K562 (cell line): ENCODE measurements at regions not wholly inside any gene's neighbourhood (a gene's known extent, or its start where the extent isn't known, plus 50 kb on each side); places are given as distances from the start of the nearest gene placed in this dataset.

ENCODE experiments used
- ATAC-seq: fragments of 200-7000 bp; cut with Tn5 transposase; 3 replicates; pipeline ENCODE4 v1.9.1; 2020; ENCODE audit warnings: moderate library complexity
- BruUV-seq: library from RNA; stranded (reverse); fragments of 400-500 nt; replicated peaks from 2 replicates; lab custom pipeline; 2021; lab: Mats Ljungman, UMichigan
- CTCF ChIA-PET: fragments of 300-600 bp; formaldehyde crosslinking; extraction: SDS; loops from one replicate; lab custom pipeline; 2021; ENCODE audit warnings: low intra/inter-chr PET ratio; lab: Yijun Ruan, JAX
- POLR2A ChIA-PET: fragments of 300-600, 350-650 bp; sonication (Branson Sonifier 250); formaldehyde crosslinking; extraction: SDS; loops from one replicate; lab custom pipeline; 2021; ENCODE audit warnings: antibody characterized with exemption, inconsistent platforms; lab: Yijun Ruan, JAX
- DNase-seq, 4 experiments: peaks; one replicate each; pipeline versions ENCODE4 v3.0.0 to v3.0.0-alpha.2; 2011 to 2018; ENCODE audit warnings: low spot score in 3 of 4, mixed read lengths in 3 of 4; ENCODE audit errors: extremely low read depth in 1 of 4
- FAIRE-seq: peaks from 2 replicates; lab custom pipeline; 2011; peaks lifted over from hg19 to GRCh38; lab: Jason Lieb, UNC
- H2AFZ ChIP-seq: 2 replicates; pipeline ENCODE4 v1.6.0; 2011; ENCODE audit warnings: low read depth, low read length, control low read depth, inconsistent platforms
- H3K27ac ChIP-seq: fragments of 200-600 bp; 3 replicates; pipeline ENCODE4 v1.8.0; 2011; ENCODE audit warnings: low read depth, mild to moderate bottlenecking, control low read depth, inconsistent platforms, low read length, moderate library complexity, mixed read lengths; ENCODE audit errors: extremely low read depth
- H3K27me3 ChIP-seq, 2 experiments: fragments of 300-600 bp in 1 of 2; 2 replicates in 1 of 2; 3 replicates in 1 of 2; pipeline versions ENCODE4 v1.6.0 to v1.8.0; 2011; ENCODE audit warnings: inconsistent platforms in 2 of 2, low read length in 2 of 2, mild to moderate bottlenecking in 1 of 2, mixed read lengths in 1 of 2, moderate library complexity in 1 of 2; ENCODE audit not compliant: control insufficient read depth in 2 of 2, insufficient read depth in 2 of 2
- H3K36me3 ChIP-seq: fragments of 300-600 bp; 3 replicates; pipeline ENCODE4 v1.8.0; 2011; ENCODE audit warnings: mild to moderate bottlenecking, low read length, inconsistent platforms; ENCODE audit not compliant: control insufficient read depth, insufficient read depth
- H3K4me1 ChIP-seq, 2 experiments: fragments of 200-600 bp in 1 of 2; replicated peaks in 1 of 2; 2 replicates in 1 of 2; 3 replicates in 1 of 2; pipeline versions ENCODE4 v1.5.1 to v1.8.0; 2011; ENCODE audit warnings: inconsistent platforms in 2 of 2, low read length in 2 of 2, mild to moderate bottlenecking in 1 of 2, mixed read lengths in 1 of 2, moderate library complexity in 1 of 2; ENCODE audit not compliant: control insufficient read depth in 2 of 2, insufficient read depth in 2 of 2
- H3K4me2 ChIP-seq: 2 replicates; pipeline ENCODE4 v1.6.1; 2011; ENCODE audit warnings: low read length, control low read depth, inconsistent platforms, mixed read lengths; ENCODE audit not compliant: insufficient read depth
- H3K4me3 ChIP-seq: fragments of 200-600 bp; sonication (generic), shearing (Covaris generic); 2 replicates; pipeline ENCODE4 v1.5.1; 2016; ENCODE audit warnings: control low read depth, inconsistent platforms
- H3K79me2 ChIP-seq: fragments of 200-600 bp; 3 replicates; pipeline ENCODE4 v1.8.0; 2011; ENCODE audit warnings: low read length, inconsistent platforms; ENCODE audit not compliant: control insufficient read depth, insufficient read depth
- H3K9ac ChIP-seq, 2 experiments: 2 replicates each; pipeline versions ENCODE4 v1.6.0 to v1.6.1; 2011; ENCODE audit warnings: low read depth in 2 of 2, low read length in 2 of 2, control low read depth in 1 of 2, inconsistent platforms in 1 of 2, mild to moderate bottlenecking in 1 of 2, mixed read lengths in 1 of 2; ENCODE audit not compliant: insufficient read depth in 1 of 2
- H3K9me1 ChIP-seq: one replicate; pipeline ENCODE4 v1.6.0; 2011; ENCODE audit warnings: inconsistent platforms, mild to moderate bottlenecking, low read length, moderate library complexity; ENCODE audit not compliant: control insufficient read depth, insufficient read depth
- H3K9me3 ChIP-seq: replicated peaks from 2 replicates; pipeline ENCODE4 v1.5.1; 2011; ENCODE audit warnings: low read depth, low read length, inconsistent platforms; ENCODE audit not compliant: control insufficient read depth, insufficient read depth
- H4K20me1 ChIP-seq: replicated peaks from 2 replicates; pipeline ENCODE4 v1.6.1; 2011; ENCODE audit warnings: low read length, inconsistent platforms, mixed read lengths; ENCODE audit not compliant: control insufficient read depth, insufficient read depth
- BRF1 ChIP-seq: IDR thresholded peaks from 3 replicates; pipeline ENCODE4 v1.6.1; 2011; ENCODE audit warnings: borderline replicate concordance, mild to moderate bottlenecking; ENCODE audit not compliant: insufficient read length; ENCODE audit errors: extremely low read depth
- FOXA3 ChIP-seq, 2 experiments: fragments of 450-650 bp in 1 of 2; sonication (generic) in 1 of 2; formaldehyde crosslinking; IDR thresholded peaks in 1 of 2; conservative IDR thresholded peaks in 1 of 2; 2 replicates each; pipeline versions ENCODE4 v1.4.0 to v1.8.0; 2020 to 2022; ENCODE audit warnings: mild to moderate bottlenecking in 2 of 2, missing genetic modification reagents in 1 of 2
- MAFK ChIP-seq: IDR thresholded peaks from 2 replicates; pipeline ENCODE4 v1.6.1; 2011; ENCODE audit warnings: low read length, improper control_type of control experiment
- THRA ChIP-seq: fragments of 450-650 bp; IDR thresholded peaks from 2 replicates; pipeline ENCODE4 v1.6.1; 2017; ENCODE audit warnings: mild to moderate bottlenecking, moderate library complexity
- ZNF444 ChIP-seq: fragments of 250-450 bp; sonication (Bioruptor Pico); IDR thresholded peaks from 2 replicates; pipeline ENCODE4 v1.4.0; 2020; ENCODE audit warnings: mild to moderate bottlenecking, moderate library complexity
- ZNF695 ChIP-seq: fragments of 450-650 bp; formaldehyde crosslinking; IDR thresholded peaks from 2 replicates; pipeline ENCODE4 v1.4.0; 2020; ENCODE audit warnings: mild to moderate bottlenecking, moderate library complexity
- WGBS: fragments of 100-300 bp; shearing (Covaris generic); methylation state at CpG from one replicate; pipeline ENCODE4 v1.1.6; 2016; ENCODE audit warnings: low coverage, mixed read lengths; ENCODE audit not compliant: insufficient coverage; ENCODE audit errors: missing lambda C conversion rate; 5-methylcytosine and 5-hydroxymethylcytosine counted together
- in situ Hi-C: fragments of 300-500 bp; cut with MboI; formaldehyde crosslinking; loops from 4 replicates; pipeline ENCODE4 v1.15.0; 2018; ENCODE audit warnings: inconsistent platforms, mixed read lengths
- intact Hi-C: fragments of 100-400 bp; cut with micrococcal nuclease; formaldehyde crosslinking; loops from 2 replicates; pipeline ENCODE4 v1.14.2; 2022
- TF ChIP-seq, protein P1 (sequence below): fragments of 450-650 bp; IDR thresholded peaks from 2 replicates; pipeline ENCODE4 v1.6.1; 2016; ENCODE audit warnings: borderline replicate concordance

DNA sequence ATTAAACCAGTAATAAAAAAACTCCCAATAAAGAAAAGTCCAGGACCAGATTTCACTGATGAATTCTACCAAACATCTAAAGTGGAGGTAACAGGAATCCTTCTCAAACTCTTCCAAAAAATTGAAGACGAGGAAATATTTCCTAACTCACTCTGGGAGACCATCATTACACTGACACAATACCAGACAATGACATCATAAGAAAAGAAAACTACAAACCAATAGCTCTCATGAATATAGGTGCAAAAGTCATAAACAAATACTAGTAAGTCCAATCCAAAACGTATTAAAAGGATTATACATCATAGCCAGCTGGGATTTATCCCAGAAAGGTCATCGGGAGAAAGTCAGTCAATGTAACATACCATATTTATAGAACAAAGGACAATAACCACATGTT lies 94.0 kb upstream of the RAB18 start:
- no peak for TF ChIP-seq BRF1
- TF ChIP-seq ZNF695 (CRISPR knock-in tag): no peak
- no peak for TF ChIP-seq FOXA3 (CRISPR knock-in tag; conservative IDR thresholded peaks at IDR 0.05 in 1 of 2, IDR thresholded peaks at IDR 0.05 in 1 of 2)
- no peak for TF ChIP-seq ZNF444
- TF ChIP-seq MAFK: no peak
- TF ChIP-seq THRA: no peak
- TF ChIP-seq, protein P1, sequence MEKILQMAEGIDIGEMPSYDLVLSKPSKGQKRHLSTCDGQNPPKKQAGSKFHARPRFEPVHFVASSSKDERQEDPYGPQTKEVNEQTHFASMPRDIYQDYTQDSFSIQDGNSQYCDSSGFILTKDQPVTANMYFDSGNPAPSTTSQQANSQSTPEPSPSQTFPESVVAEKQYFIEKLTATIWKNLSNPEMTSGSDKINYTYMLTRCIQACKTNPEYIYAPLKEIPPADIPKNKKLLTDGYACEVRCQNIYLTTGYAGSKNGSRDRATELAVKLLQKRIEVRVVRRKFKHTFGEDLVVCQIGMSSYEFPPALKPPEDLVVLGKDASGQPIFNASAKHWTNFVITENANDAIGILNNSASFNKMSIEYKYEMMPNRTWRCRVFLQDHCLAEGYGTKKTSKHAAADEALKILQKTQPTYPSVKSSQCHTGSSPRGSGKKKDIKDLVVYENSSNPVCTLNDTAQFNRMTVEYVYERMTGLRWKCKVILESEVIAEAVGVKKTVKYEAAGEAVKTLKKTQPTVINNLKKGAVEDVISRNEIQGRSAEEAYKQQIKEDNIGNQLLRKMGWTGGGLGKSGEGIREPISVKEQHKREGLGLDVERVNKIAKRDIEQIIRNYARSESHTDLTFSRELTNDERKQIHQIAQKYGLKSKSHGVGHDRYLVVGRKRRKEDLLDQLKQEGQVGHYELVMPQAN: no peak
- TF ChIP-seq, all 486 proteins: peak for 0
- POLR2A ChIA-PET: no interaction called here
- Histone ChIP-seq H3K36me3 (no peaks in the 10 kb centered on the region), H3K27ac (no peak overlapping the region), H3K9me1 (no peaks in the 10 kb centered on the region), H3K27me3 (peaks cover 14% of the 10 kb centered on the region in 2 experiments; a peak in 4 of 5 replicates), H3K4me1 (peaks cover 0 to 11% of the 10 kb centered on the region in 2 experiments; a peak in 2 of 5 replicates), H2AFZ (no peak overlapping the region), H3K4me2 (no peak overlapping the region), H3K9ac (no peak overlapping the region), H3K4me3 (no peak overlapping the region), H4K20me1 (no peaks in the 10 kb centered on the region), H3K79me2 (no peaks in the 10 kb centered on the region), H3K9me3 (no peaks in the 10 kb centered on the region)
- in situ Hi-C loops (no loop called here), intact Hi-C loops (no loop called here)
- no TSS peak for BruUV-seq
- CTCF ChIA-PET: no interaction called here
- DNase-seq (no peak), ATAC-seq (no peak), FAIRE-seq (no peak)
- WGBS: 4% methylated on average over 3 of the region's 3 CpGs
